GM12864 (cell line): ENCODE measurements at regions not wholly inside any gene's neighbourhood (a gene's known extent, or its start where the extent isn't known, plus 50 kb on each side); places are given as distances from the start of the nearest gene placed in this dataset.

Experiments
- DNase-seq: peaks from one replicate; pipeline ENCODE4 v3.0.0-alpha.2; 2011; ENCODE audit warnings: low read depth
- H3K4me3 ChIP-seq: 2 replicates; pipeline ENCODE4 v1.5.1; 2011; ENCODE audit warnings: mild to moderate bottlenecking, low read depth, low read length, control low read depth
- CTCF ChIP-seq: IDR thresholded peaks from 2 replicates; pipeline ENCODE4 v1.5.1; 2011; ENCODE audit warnings: low read depth, mild to moderate bottlenecking, moderate library complexity, low read length, control low read depth, inconsistent platforms; ENCODE audit errors: missing control alignments

GRCh38 chr12:31867292-31867691 is 91.9 kb upstream of the RESF1 start:
- H3K4me3 ChIP-seq: no peak overlapping the region
- DNase-seq: no peak
- no peak for TF ChIP-seq CTCF

GRCh38 chr12:31866523-31866922 is 92.7 kb upstream of the RESF1 start:
- TF ChIP-seq CTCF: no peak
- no peak for DNase-seq
- no peak overlapping the region for H3K4me3 ChIP-seq

GRCh38 chr12:31865023-31865422 is 94.2 kb upstream of the RESF1 start:
- no peak for TF ChIP-seq CTCF
- DNase-seq: no peak
- H3K4me3 ChIP-seq: no peak overlapping the region

- H3K4me3 ChIP-seq: no peak overlapping the region
- no peak for DNase-seq
- TF ChIP-seq CTCF: no peak
Observed at GRCh38 chr12:31861360-31861759, 97.9 kb upstream of the RESF1 start.

- no peak overlapping the region for H3K4me3 ChIP-seq
- DNase-seq: no peak
- no peak for TF ChIP-seq CTCF
Observed at GRCh38 chr12:31860401-31860800, 98.8 kb upstream of the RESF1 start.

GRCh38 chr12:31859232-31859977 is 99.8 kb upstream of the RESF1 start:
- no peak for TF ChIP-seq CTCF

GRCh38 chr12:31855427-31855826 is 103.8 kb upstream of the RESF1 start:
- no peak for DNase-seq
- H3K4me3 ChIP-seq: no peak overlapping the region
- TF ChIP-seq CTCF: no peak

More at GRCh38 chr12:31859232-31859977, 99.8 kb upstream of the RESF1 start:
- peak; percentile 52 for DNase-seq
- H3K4me3 ChIP-seq: no peak overlapping the region; the same call in 1 of the 2 replicates
